Panc1 (cell line): ENCODE measurements at regions not wholly inside any gene's neighbourhood (a gene's known extent, or its start where the extent isn't known, plus 50 kb on each side); places are given as distances from the start of the nearest gene placed in this dataset.

ENCODE experiments used
- ATAC-seq: fragments of 200-7000 bp; cut with Tn5 transposase; 2 replicates; pipeline ENCODE4 v1.9.1; 2020; ENCODE audit warnings: mild to moderate bottlenecking, moderate library complexity
- BruUV-seq: library from RNA; stranded (reverse); fragments of 400-500 nt; replicated peaks from 2 replicates; lab custom pipeline; 2021; lab: Mats Ljungman, UMichigan
- CTCF ChIA-PET: fragments of 300-600 bp; sonication (Branson Sonifier 250); formaldehyde crosslinking; loops from one replicate; lab custom pipeline; 2022; ENCODE audit warnings: antibody characterized with exemption; lab: Charles Lee
- POLR2A ChIA-PET: fragments of 300-600 bp; sonication (Branson Sonifier 250); formaldehyde crosslinking; loops from one replicate; lab custom pipeline; 2022; ENCODE audit warnings: antibody characterized with exemption; lab: Charles Lee
- DNase-seq: peaks from one replicate; pipeline ENCODE4 v3.0.0-alpha.2; 2010; ENCODE audit warnings: low read depth, low spot score
- H3K27ac ChIP-seq: 2 replicates; pipeline ENCODE4 v1.5.1; 2011; ENCODE audit warnings: mild to moderate bottlenecking, low read length, inconsistent platforms
- H3K27me3 ChIP-seq: fragments of 200-500 bp; sonication (Bioruptor generic); 2 replicates; pipeline ENCODE4 v1.6.0; 2014; ENCODE audit warnings: low read length, inconsistent platforms; ENCODE audit not compliant: control insufficient read depth, insufficient read depth
- H3K36me3 ChIP-seq: fragments of 200-500 bp; sonication (Bioruptor generic); 2 replicates; pipeline ENCODE4 v1.5.1; 2014; ENCODE audit warnings: inconsistent platforms, mild to moderate bottlenecking, low read length, moderate library complexity; ENCODE audit not compliant: control insufficient read depth, insufficient read depth
- H3K4me1 ChIP-seq: 2 replicates; pipeline ENCODE4 v1.5.1; 2011; ENCODE audit warnings: inconsistent platforms, mild to moderate bottlenecking, low read length, moderate library complexity; ENCODE audit not compliant: control insufficient read depth, insufficient read depth
- H3K4me3 ChIP-seq, 2 experiments: 2 replicates each; pipeline ENCODE4 v1.5.1; 2011 to 2012; ENCODE audit warnings: low read depth in 2 of 2, low read length in 2 of 2, mild to moderate bottlenecking in 2 of 2, inconsistent platforms in 1 of 2, moderate library complexity in 1 of 2
- H3K9me3 ChIP-seq: fragments of 200-500 bp; sonication (Bioruptor generic); 2 replicates; pipeline ENCODE4 v1.5.1; 2014; ENCODE audit warnings: low read depth, mild to moderate bottlenecking, inconsistent platforms, low read length, moderate library complexity; ENCODE audit not compliant: control insufficient read depth, insufficient read depth
- CTCF ChIP-seq: fragments of 450-650 bp; IDR thresholded peaks from 2 replicates; pipeline ENCODE4 v1.5.1; 2017; ENCODE audit warnings: mild to moderate bottlenecking
- POLR2AphosphoS5 ChIP-seq: IDR thresholded peaks from 2 replicates; pipeline ENCODE4 v1.6.1; 2012; ENCODE audit warnings: mild to moderate bottlenecking, low read depth, low read length, moderate library complexity
- REST ChIP-seq, 2 experiments: IDR thresholded peaks; 2 replicates each; pipeline ENCODE4 v1.6.1; 2011 to 2012; ENCODE audit warnings: low read depth in 2 of 2, control low read depth in 1 of 2, low read length in 1 of 2, mild to moderate bottlenecking in 1 of 2, moderate library complexity in 1 of 2; ENCODE audit not compliant: insufficient read depth in 1 of 2
- SIN3A ChIP-seq: IDR thresholded peaks from 2 replicates; pipeline ENCODE4 v1.6.1; 2012; ENCODE audit warnings: low read depth, mild to moderate bottlenecking, low read length, moderate library complexity, borderline replicate concordance; ENCODE audit not compliant: insufficient read depth
- TCF7L2 ChIP-seq: IDR thresholded peaks from 2 replicates; pipeline ENCODE4 v1.6.1; 2011; ENCODE audit warnings: mild to moderate bottlenecking, low read depth, low read length, inconsistent platforms
- in situ Hi-C: cut with HindIII; loops from 2 replicates; pipeline ENCODE4 v1.10.0; 2016; ENCODE audit warnings: low sequenced_read_pairs, low pct_unique_long_range_greater_than_20kb
- intact Hi-C: fragments of 100-400 bp; cut with micrococcal nuclease; formaldehyde crosslinking; loops from one replicate; pipeline ENCODE4 v1.10.0; 2022; ENCODE audit not compliant: unreplicated experiment

- intact Hi-C loops, result no loop called here
Observed at GRCh38 chr1:57966340-57966739, 542.5 kb upstream of the DAB1 start.

GRCh38 chr1:57963581-57963980 is 539.7 kb upstream of the DAB1 start:
- Histone ChIP-seq H3K27ac (no peak overlapping the region), H3K27me3 (no peaks in the 10 kb centered on the region), H3K4me1 (no peaks in the 10 kb centered on the region), H3K36me3 (no peaks in the 10 kb centered on the region), H3K4me3 (no peak overlapping the region), H3K9me3 (no peaks in the 10 kb centered on the region)
- no peak for ATAC-seq
- in situ Hi-C loops, result no loop called here
- ChIA-PET POLR2A (no interaction called here), CTCF (no interaction called here)
- DNase-seq, result no peak
- TF ChIP-seq CTCF (no peak), SIN3A (no peak), TCF7L2 (no peak), REST (IDR thresholded peaks at IDR 0.05; ENCODE audit: insufficient read depth in 1 of 2, low read depth in 2 of 2, low read length in 1 of 2) (no peak), POLR2AphosphoS5 (no peak)
- intact Hi-C loops, result no loop called here
- BruUV-seq, result no TSS peak

More at GRCh38 chr1:57966340-57966739, 542.5 kb upstream of the DAB1 start:
- no TSS peak for BruUV-seq
- ChIA-PET CTCF (no interaction called here), POLR2A (no interaction called here)
- no peak overlapping the region for H3K27ac ChIP-seq
- no peaks in the 10 kb centered on the region for H3K36me3 ChIP-seq
- no peaks in the 10 kb centered on the region for H3K4me1 ChIP-seq
- in situ Hi-C loops, result no loop called here
- H3K9me3 ChIP-seq, result no peaks in the 10 kb centered on the region
- TF ChIP-seq SIN3A, result no peak
- no peak for TF ChIP-seq TCF7L2
- TF ChIP-seq REST (IDR thresholded peaks at IDR 0.05; ENCODE audit: insufficient read depth in 1 of 2, low read depth in 2 of 2, low read length in 1 of 2), result no peak
- TF ChIP-seq CTCF, result no peak
- TF ChIP-seq POLR2AphosphoS5, result no peak
- ATAC-seq (no peak), DNase-seq (no peak)
- H3K27me3 ChIP-seq, result no peaks in the 10 kb centered on the region
- no peak overlapping the region for H3K4me3 ChIP-seq
